ENCODE measurements at regions not wholly inside any gene's neighbourhood (a gene's known extent, or its start where the extent isn't known, plus 50 kb on each side); places are given as distances from the start of the nearest gene placed in this dataset.

DNA sequence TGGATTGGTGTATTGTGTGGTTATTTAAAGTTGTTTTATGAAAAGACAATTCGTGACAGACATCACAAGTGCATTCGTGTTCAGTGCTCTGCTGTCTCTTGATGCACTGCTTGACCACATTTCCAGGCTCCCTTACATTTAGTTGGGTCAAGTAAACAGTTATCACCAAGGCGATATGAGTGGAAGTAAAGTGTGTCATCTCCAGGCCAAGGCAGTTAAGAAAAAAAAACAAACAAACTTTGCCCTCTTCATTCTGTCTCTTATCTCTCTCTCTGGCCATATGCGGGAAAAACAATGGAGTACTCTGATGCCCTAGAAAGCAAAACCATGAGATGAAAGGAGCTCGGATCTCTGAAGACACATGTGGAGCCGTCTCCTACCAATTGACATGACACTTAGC is 131.1 kb downstream of the DSEL start:
- Histone ChIP-seq H4K8ac (ENCODE audit: extremely low read depth, insufficient read depth, low read length) (no peak overlapping the region), H4K20me1 (replicated peaks in 1 of 2; ENCODE audit: control insufficient read depth in 1 of 2, insufficient read depth in 2 of 2, low read length in 2 of 2) (no peaks in the 10 kb centered on the region), H2BK12ac (ENCODE audit: low read depth, low read length) (no peak overlapping the region), H3K4me1 (replicated peaks in 1 of 4; ENCODE audit: control insufficient read depth in 3 of 4, insufficient read depth in 4 of 4, low read length in 3 of 4) (peaks cover 0 to 2% (median 0%) of the 10 kb centered on the region in 4 experiments; a peak in 1 of 7 replicates), H2AFZ (ENCODE audit: low read length) (no peak overlapping the region), H3K9ac (replicated peaks in 1 of 4; ENCODE audit: extremely low read depth in 1 of 4, low read depth in 3 of 4, low read length in 3 of 4) (no peak overlapping the region), H3K23ac (ENCODE audit: insufficient read length) (no peak overlapping the region), H3K14ac (ENCODE audit: insufficient read length) (no peak overlapping the region), H3K79me1 (ENCODE audit: low read depth, low read length) (no peaks in the 10 kb centered on the region), H3K27ac (ENCODE audit: low read depth, low read length) (no peak overlapping the region), H3K79me2 (ENCODE audit: control insufficient read depth in 1 of 2, insufficient read depth in 2 of 2, low read length in 2 of 2) (no peaks in the 10 kb centered on the region), H3K4me2 (ENCODE audit: insufficient read depth in 1 of 2, low read depth in 2 of 2, low read length in 2 of 2) (no peak overlapping the region), H3K27me3 (replicated peaks in 1 of 4; ENCODE audit: control insufficient read depth in 3 of 4, extremely low read depth in 1 of 4, insufficient read depth in 3 of 4, low read length in 3 of 4) (no peaks in the 10 kb centered on the region), H3K4ac (replicated peaks; ENCODE audit: insufficient read length, low read depth, low read length) (no peak overlapping the region), H2BK5ac (ENCODE audit: low read depth, low read length) (no peak overlapping the region), H3K4me3 (ENCODE audit: extremely low read depth in 1 of 4, insufficient read depth in 2 of 4, low read depth in 3 of 4, low read length in 4 of 4) (no peak overlapping the region), H3K23me2 (ENCODE audit: low read depth, low read length) (no peaks in the 10 kb centered on the region; the same call in 1 of the 2 replicates), H2BK20ac (ENCODE audit: low read length) (no peak overlapping the region), H4K5ac (ENCODE audit: insufficient read length, low read depth, low read length) (no peak overlapping the region), H4K91ac (replicated peaks; ENCODE audit: insufficient read length, low read length) (no peak overlapping the region), H2AK5ac (ENCODE audit: low read depth, low read length) (no peak overlapping the region), H2BK15ac (ENCODE audit: low read length) (no peak overlapping the region), H3K18ac (ENCODE audit: extremely low read depth, low read length) (no peak overlapping the region), H2BK120ac (replicated peaks; ENCODE audit: low read depth, low read length) (no peak overlapping the region), H3K56ac (replicated peaks; ENCODE audit: insufficient read length, low read depth, low read length) (no peak overlapping the region), H3K36me3 (ENCODE audit: control insufficient read depth in 2 of 4, insufficient read depth in 4 of 4, low read length in 3 of 4) (no peaks in the 10 kb centered on the region), H3K9me3 (ENCODE audit: insufficient read depth in 2 of 2, low read depth in 1 of 2, low read length in 1 of 2) (no peaks in the 10 kb centered on the region)
- ChIA-PET POLR2A (ENCODE audit: partially characterized antibody) (no interaction called here), CTCF (ENCODE audit: partially characterized antibody) (interaction anchor here (0.6 to 1.6 kb wide), 3 partner anchors 15 to 1702 kb away, joined by 3 to 5 read pairs (median 3); no protein-coding TSS in a partner anchor)
- DNase-seq (ENCODE audit: low read depth in 1 of 2, low spot score in 2 of 2) (no peak), FAIRE-seq (no peak)
- TF ChIP-seq BRCA1 (IDR thresholded peaks at IDR 0.05; ENCODE audit: low read depth, low read length) (no peak), CBX8 (IDR thresholded peaks at IDR 0.05; ENCODE audit: borderline replicate concordance, low read depth, low read length) (no peak), RNF2 (IDR thresholded peaks at IDR 0.05; ENCODE audit: borderline replicate concordance, low read depth, low read length, missing control alignments, poor library complexity, severe bottlenecking) (no peak), KDM4A (IDR thresholded peaks at IDR 0.05; ENCODE audit: low read depth, low read length, severe bottlenecking) (no peak), CTBP2 (IDR thresholded peaks at IDR 0.05; ENCODE audit: borderline replicate concordance, insufficient read depth, insufficient read length, low read length) (no peak), GTF2F1 (IDR thresholded peaks at IDR 0.05; ENCODE audit: borderline replicate concordance, low read depth, low read length) (no peak), JUN (IDR thresholded peaks at IDR 0.05; ENCODE audit: low read depth, low read length) (no peak), SP1 (IDR thresholded peaks at IDR 0.05; ENCODE audit: low read depth, low read length) (no peak), POLR2A (IDR thresholded peaks at IDR 0.05; ENCODE audit: control extremely low read depth in 1 of 2, low read depth in 2 of 2, low read length in 2 of 2) (no peak), ZNF274 (IDR thresholded peaks at IDR 0.05; ENCODE audit: borderline replicate concordance, extremely low read depth, low read length) (no peak)
- TF ChIP-seq, protein P1, sequence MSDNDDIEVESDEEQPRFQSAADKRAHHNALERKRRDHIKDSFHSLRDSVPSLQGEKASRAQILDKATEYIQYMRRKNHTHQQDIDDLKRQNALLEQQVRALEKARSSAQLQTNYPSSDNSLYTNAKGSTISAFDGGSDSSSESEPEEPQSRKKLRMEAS (IDR thresholded peaks at IDR 0.05) = no peak
- WGBS, 2 experiments (ENCODE audit: extremely low coverage in 1 of 2, insufficient coverage in 1 of 2, insufficient read length in 1 of 2, insufficient replicate concordance in 2 of 2, low coverage in 1 of 2, low lambda C conversion rate in 2 of 2, missing lambda C conversion rate in 1 of 2) = 89% methylated on average over 6 of the region's 6 CpGs; no CpG with 5 or more reads in 1 of the 2 experiments

All from H1 (cell line).